Activated naive CD8-positive, alpha-beta T cell treated with anti-CD3 and anti-CD28 coated beads, Interleukin-2, amount 10 ng/mL, durations not matched to agents 7 days and 5 days (primary cell): ENCODE measurements at regions not wholly inside any gene's neighbourhood (a gene's known extent, or its start where the extent isn't known, plus 50 kb on each side); places are given as distances from the start of the nearest gene placed in this dataset.

ENCODE experiments used
- ATAC-seq: fragments of 150-1000 bp; cut with Tn5 transposase; one replicate; pipeline ENCODE4 v1.10.0; 2021; ENCODE audit warnings: low read depth, moderate library complexity
- POLR2A ChIA-PET: fragments of 350-600 bp; sonication (Branson Sonifier 250); formaldehyde crosslinking; loops from one replicate; lab custom pipeline; 2021; ENCODE audit warnings: antibody characterized with exemption; lab: Charles Lee
- DNase-seq: peaks from one replicate; pipeline ENCODE4 v3.0.0; 2021
- H3K27ac Mint-ChIP-seq: one replicate; pipeline ENCODE4 v1.8.0; 2022; ENCODE audit warnings: mild to moderate bottlenecking, mixed read lengths
- H3K27me3 Mint-ChIP-seq: one replicate; pipeline ENCODE4 v1.8.0; 2022; ENCODE audit warnings: mild to moderate bottlenecking, moderate library complexity, mixed read lengths
- H3K36me3 Mint-ChIP-seq: one replicate; pipeline ENCODE4 v1.8.0; 2021; ENCODE audit warnings: mild to moderate bottlenecking, mixed read lengths
- H3K4me1 Mint-ChIP-seq: one replicate; pipeline ENCODE4 v1.8.0; 2021; ENCODE audit warnings: mixed read lengths
- H3K4me3 Mint-ChIP-seq: one replicate; pipeline ENCODE4 v1.8.0; 2022; ENCODE audit warnings: mild to moderate bottlenecking, moderate library complexity, mixed read lengths
- H3K9me3 Mint-ChIP-seq: one replicate; pipeline ENCODE4 v1.8.0; 2021; ENCODE audit warnings: mixed read lengths

DNA sequence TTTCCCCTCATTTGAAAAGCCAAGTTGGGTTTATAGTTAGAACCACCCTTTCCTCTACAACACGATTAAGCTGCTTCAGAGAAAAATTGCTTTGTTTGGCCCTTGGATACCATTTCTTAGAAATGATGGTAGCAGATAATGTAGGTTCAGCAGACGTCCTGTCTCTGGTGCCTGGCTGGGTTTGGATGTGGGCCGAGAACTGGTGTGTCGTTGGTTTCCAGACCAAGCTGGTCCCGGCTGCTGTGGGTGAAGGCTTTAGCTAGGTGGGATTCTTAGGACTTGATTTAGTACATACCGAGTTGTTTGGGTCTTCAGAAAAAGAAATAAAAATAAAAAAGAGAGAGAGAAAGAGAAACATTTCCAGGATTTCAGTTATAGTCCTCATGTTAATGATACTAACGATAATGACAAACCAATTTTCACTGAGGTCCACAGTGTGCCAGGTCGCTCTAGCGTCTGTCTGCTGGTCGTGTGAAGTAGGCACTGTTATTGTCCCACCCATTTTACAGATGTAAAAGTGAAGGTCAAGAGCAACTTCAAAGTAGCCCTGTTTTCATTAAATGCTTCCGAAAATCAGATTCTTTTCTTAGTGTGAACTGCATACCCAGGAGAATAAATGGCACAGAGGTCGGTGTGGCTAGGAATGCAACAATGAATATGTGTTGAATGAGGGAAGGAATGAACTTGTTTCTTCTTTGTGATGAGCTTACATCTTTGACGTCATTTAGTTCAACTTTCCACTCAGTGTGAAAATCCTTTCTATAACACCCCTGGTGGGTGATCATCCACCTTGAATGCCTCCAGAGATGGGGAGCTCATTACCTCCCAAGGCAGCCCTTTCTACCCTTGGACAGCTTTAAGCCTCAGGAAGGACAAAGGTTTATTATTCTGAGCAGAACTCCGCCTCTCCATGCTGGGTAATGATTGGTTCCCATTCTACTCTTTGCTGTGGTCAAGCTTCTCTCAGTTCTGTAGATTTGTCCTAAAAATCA is 115.9 kb downstream of the INHBB start:
- no peak for ATAC-seq

GRCh38 chr2:120463527-120463926 is 117.6 kb downstream of the INHBB start:
- Mint-ChIP-seq H3K27me3 (no peaks in the 10 kb centered on the region), H3K4me1 (no peaks in the 10 kb centered on the region), H3K27ac (no peak overlapping the region), H3K4me3 (no peak overlapping the region), H3K9me3 (no peaks in the 10 kb centered on the region), H3K36me3 (no peaks in the 10 kb centered on the region)
- no peak for DNase-seq
- no peak for ATAC-seq
- POLR2A ChIA-PET = no interaction called here

More for the DNA sequence above, 115.9 kb downstream of the INHBB start:
- no peak for DNase-seq
- H3K9me3 Mint-ChIP-seq = no peaks in the 10 kb centered on the region
- H3K4me1 Mint-ChIP-seq = no peaks in the 10 kb centered on the region
- H3K36me3 Mint-ChIP-seq = no peaks in the 10 kb centered on the region
- H3K27me3 Mint-ChIP-seq = peaks cover 8% of the 10 kb centered on the region
- no peak overlapping the region for H3K4me3 Mint-ChIP-seq
- POLR2A ChIA-PET = no interaction called here
- H3K27ac Mint-ChIP-seq = no peak overlapping the region

DNA sequence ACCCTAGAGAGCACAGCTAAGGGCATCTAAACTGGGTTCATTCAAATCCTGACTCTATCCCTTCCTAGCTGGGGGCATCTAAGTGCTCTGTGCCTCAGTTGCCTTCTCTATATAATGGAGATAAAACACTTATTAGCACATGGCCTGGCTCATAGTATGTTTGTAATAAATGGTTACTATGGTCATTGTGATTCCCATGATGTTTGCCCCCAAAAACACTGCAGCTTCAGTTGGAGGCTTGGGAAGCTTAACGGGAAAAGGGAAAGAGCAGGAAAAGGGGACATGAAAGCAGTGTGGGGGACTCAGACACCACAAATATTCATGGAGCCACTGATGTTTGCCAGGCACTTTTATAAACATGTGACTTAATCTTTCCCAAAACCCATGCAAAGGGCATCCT is 118.1 kb downstream of the INHBB start:
- Mint-ChIP-seq H3K27ac (no peak overlapping the region), H3K4me3 (no peak overlapping the region), H3K27me3 (no peaks in the 10 kb centered on the region), H3K36me3 (no peaks in the 10 kb centered on the region), H3K4me1 (no peaks in the 10 kb centered on the region), H3K9me3 (no peaks in the 10 kb centered on the region)
- POLR2A ChIA-PET = no interaction called here
- no peak for ATAC-seq
- no peak for DNase-seq

DNA sequence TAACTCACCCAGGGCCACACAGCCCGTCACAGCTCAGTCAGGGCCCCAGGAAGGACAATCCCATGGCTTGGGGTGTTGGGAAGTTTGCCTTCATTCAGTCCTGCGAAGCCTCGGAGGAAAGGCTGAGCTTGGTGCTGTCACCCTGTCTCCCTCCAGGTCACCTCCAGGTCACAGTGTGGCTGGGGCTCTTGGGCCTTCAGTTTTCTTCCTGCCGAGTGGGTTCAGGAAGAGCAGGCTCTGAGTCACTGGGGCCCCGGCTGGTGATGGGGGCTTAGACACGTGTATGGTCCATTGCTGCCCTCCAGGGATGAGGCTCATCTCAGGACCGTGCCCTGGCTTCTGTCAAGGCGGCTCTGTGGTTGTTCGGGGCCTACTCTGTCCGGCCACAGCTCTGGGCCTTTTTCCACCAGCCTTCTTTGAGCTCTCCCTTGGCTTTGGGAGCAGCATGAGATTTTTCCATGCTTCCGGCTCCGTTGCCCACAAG is 118.6 kb downstream of the INHBB start:
- Mint-ChIP-seq H3K36me3 (no peaks in the 10 kb centered on the region), H3K27ac (no peak overlapping the region), H3K4me1 (no peaks in the 10 kb centered on the region), H3K27me3 (no peaks in the 10 kb centered on the region), H3K9me3 (no peaks in the 10 kb centered on the region), H3K4me3 (no peak overlapping the region)
- no peak for DNase-seq
- POLR2A ChIA-PET = no interaction called here
- no peak for ATAC-seq

DNA sequence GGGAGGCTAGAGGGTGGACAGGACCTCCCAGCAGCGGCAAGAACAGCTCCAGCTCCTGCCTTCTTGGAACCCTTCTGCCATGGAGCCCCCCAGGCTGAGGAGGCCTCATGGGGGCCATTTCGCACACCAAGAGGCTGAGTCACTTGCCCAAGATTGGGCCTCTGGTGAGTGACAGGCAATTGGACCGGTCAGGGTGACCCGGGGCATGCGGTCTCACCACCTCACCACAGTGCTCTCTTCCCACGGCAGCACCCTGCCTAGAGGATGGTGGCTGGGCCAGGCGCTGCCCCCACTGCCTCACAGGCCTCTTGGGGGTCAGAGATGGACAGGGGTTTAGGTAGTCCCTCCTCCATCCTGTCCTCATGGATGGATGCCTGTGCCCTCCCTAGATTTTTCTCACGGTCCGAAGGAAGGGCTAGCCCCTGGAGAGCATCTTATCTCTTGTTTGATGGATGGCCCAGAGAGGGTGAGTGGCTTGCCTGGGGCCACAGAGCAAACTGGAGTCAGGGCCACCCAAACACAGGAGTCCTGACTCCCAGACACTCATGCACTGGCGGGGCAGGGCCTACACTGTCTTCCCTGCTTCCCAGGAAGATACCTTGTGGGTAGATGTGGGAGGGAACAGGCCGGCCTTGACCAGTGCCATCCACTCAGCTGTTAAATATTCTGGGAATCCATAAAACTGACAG is 119.2 kb downstream of the INHBB start:
- Mint-ChIP-seq H3K9me3 (no peaks in the 10 kb centered on the region), H3K27ac (no peak overlapping the region), H3K4me3 (no peak overlapping the region), H3K36me3 (no peaks in the 10 kb centered on the region), H3K4me1 (no peaks in the 10 kb centered on the region), H3K27me3 (no peaks in the 10 kb centered on the region)
- POLR2A ChIA-PET = no interaction called here
- DNase-seq = no peak
- ATAC-seq = no peak

DNA sequence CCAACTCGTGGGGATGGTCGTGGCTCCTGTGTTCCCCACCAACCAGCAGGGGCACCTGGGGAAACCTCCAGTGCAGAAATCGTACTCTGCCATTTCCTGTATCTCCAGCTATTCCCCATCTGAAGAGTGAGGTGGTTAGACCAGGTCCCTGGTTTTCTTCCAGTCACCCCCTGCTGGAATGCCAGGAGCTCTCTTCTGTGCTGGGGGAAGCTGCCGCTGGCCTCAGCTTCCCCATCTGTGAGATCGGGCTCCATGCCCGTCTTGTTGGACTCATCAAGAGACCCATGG is 119.7 kb downstream of the INHBB start:
- H3K4me3 Mint-ChIP-seq = no peak overlapping the region
- no peaks in the 10 kb centered on the region for H3K9me3 Mint-ChIP-seq
- no peaks in the 10 kb centered on the region for H3K36me3 Mint-ChIP-seq
- H3K27ac Mint-ChIP-seq = no peak overlapping the region
- ATAC-seq = no peak
- POLR2A ChIA-PET = no interaction called here
- no peaks in the 10 kb centered on the region for H3K4me1 Mint-ChIP-seq
- no peak for DNase-seq
- no peaks in the 10 kb centered on the region for H3K27me3 Mint-ChIP-seq

GRCh38 chr2:120465989-120466703 is 120.2 kb downstream of the INHBB start:
- ATAC-seq (no peak), DNase-seq (no peak)
- Mint-ChIP-seq H3K9me3 (no peaks in the 10 kb centered on the region), H3K4me3 (no peak overlapping the region), H3K27ac (no peak overlapping the region), H3K27me3 (no peaks in the 10 kb centered on the region), H3K4me1 (no peaks in the 10 kb centered on the region), H3K36me3 (no peaks in the 10 kb centered on the region)
- POLR2A ChIA-PET = no interaction called here

DNA sequence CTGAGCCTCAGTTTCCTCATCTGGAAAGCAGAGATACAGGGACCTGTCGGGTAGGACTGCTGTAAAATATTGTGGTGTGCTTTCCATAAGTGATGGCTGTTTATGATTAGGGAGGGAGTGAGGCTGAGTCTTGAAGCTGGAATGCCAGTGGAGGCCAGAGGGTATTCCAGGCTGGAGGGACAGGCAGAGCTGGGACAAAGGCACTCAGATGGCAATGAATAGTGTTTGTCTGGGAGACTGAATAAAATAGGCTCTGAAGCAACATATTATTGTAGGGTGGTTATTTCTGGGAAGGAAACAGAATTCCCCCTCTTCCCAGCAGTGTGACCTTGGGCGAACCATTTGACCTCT is 120.7 kb downstream of the INHBB start:
- Mint-ChIP-seq H3K9me3 (no peaks in the 10 kb centered on the region), H3K27ac (no peak overlapping the region), H3K4me1 (no peaks in the 10 kb centered on the region), H3K27me3 (no peaks in the 10 kb centered on the region), H3K36me3 (no peaks in the 10 kb centered on the region), H3K4me3 (no peak overlapping the region)
- DNase-seq (no peak), ATAC-seq (no peak)
- POLR2A ChIA-PET = no interaction called here

DNA sequence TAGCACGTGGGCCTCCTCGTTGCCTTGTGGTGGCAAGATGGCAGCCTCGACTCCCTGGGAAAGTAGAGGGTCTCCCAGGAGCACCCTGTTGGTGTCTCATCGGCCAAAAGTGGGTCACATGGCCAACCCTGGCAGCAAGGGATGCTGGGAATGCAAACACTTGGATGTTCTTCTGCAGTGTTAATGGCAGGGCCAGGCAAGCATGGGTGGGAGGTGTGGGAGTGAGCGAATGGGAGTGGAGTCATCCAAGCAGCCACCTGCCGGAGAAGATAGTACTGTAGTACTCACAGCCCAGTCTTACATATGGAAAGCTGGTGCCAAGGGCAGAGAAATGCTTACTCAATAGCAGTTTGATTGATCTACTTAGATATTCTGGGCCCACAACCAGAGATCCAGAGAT is 122.2 kb downstream of the INHBB start:
- H3K27ac Mint-ChIP-seq = no peak overlapping the region
- H3K27me3 Mint-ChIP-seq = no peaks in the 10 kb centered on the region
- no peaks in the 10 kb centered on the region for H3K36me3 Mint-ChIP-seq
- no peak for ATAC-seq
- H3K4me1 Mint-ChIP-seq = no peaks in the 10 kb centered on the region
- H3K9me3 Mint-ChIP-seq = no peaks in the 10 kb centered on the region
- no peak overlapping the region for H3K4me3 Mint-ChIP-seq
- no peak for DNase-seq
- POLR2A ChIA-PET = no interaction called here

GRCh38 chr2:120469426-120469825 is 123.5 kb downstream of the INHBB start:
- no peak overlapping the region for H3K4me3 Mint-ChIP-seq
- H3K9me3 Mint-ChIP-seq = no peaks in the 10 kb centered on the region
- DNase-seq (no peak), ATAC-seq (no peak)
- H3K27me3 Mint-ChIP-seq = no peaks in the 10 kb centered on the region
- H3K36me3 Mint-ChIP-seq = no peaks in the 10 kb centered on the region
- POLR2A ChIA-PET = no interaction called here
- H3K27ac Mint-ChIP-seq = no peak overlapping the region
- no peaks in the 10 kb centered on the region for H3K4me1 Mint-ChIP-seq

DNA sequence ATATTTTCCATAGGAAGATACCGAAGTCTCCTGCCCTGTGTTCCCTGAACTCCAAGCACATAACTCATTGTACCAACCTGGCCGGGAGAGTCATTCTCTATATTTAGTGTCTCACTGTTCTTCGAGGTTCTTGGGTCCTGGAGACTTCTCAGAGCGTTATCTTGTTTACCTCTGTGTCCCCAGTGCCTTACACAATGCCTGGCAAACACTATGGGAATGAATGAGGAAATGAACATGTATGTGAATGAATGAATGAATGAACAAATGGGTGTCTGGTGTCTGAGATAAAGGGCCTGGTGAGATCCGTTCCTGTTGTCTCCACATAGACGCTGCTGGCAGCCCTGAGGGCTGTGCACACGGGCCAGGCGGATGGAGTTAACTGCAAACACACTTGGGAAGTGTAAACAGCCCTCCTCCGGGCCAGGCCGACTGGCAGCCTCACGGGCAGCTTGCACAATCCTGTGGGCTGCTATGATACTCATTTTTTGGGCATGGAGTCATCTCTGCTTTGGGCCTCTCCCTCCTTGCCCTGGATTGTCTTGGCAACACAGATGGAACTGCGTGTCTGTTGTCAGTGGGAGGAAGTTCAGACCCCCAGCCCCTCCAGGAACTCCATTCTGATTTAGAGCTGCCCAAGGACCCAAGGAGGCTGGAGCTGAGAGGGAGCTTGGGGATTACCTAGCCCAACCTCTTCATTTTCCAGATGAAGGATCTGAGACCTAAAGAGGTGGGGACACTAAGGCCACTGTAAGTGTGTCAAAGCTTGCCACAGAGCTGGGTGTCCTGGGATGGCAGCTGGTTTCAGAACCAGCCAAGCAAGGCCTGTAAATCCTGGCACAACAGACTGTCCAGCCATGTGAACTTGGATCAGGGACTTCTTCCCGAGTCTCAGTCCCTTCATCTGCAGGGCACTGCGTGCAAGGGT is 124.4 kb downstream of the INHBB start:
- Mint-ChIP-seq H3K36me3 (no peaks in the 10 kb centered on the region), H3K9me3 (no peaks in the 10 kb centered on the region), H3K4me3 (no peak overlapping the region), H3K27me3 (no peaks in the 10 kb centered on the region), H3K4me1 (no peaks in the 10 kb centered on the region), H3K27ac (no peak overlapping the region)
- ATAC-seq = no peak
- DNase-seq = no peak
- POLR2A ChIA-PET = no interaction called here

GRCh38 chr2:120471166-120471565 is 125.2 kb downstream of the INHBB start:
- POLR2A ChIA-PET = no interaction called here
- no peaks in the 10 kb centered on the region for H3K36me3 Mint-ChIP-seq
- no peaks in the 10 kb centered on the region for H3K4me1 Mint-ChIP-seq
- H3K27ac Mint-ChIP-seq = no peak overlapping the region
- DNase-seq (no peak), ATAC-seq (no peak)
- H3K4me3 Mint-ChIP-seq = no peak overlapping the region
- no peaks in the 10 kb centered on the region for H3K27me3 Mint-ChIP-seq
- H3K9me3 Mint-ChIP-seq = no peaks in the 10 kb centered on the region

DNA sequence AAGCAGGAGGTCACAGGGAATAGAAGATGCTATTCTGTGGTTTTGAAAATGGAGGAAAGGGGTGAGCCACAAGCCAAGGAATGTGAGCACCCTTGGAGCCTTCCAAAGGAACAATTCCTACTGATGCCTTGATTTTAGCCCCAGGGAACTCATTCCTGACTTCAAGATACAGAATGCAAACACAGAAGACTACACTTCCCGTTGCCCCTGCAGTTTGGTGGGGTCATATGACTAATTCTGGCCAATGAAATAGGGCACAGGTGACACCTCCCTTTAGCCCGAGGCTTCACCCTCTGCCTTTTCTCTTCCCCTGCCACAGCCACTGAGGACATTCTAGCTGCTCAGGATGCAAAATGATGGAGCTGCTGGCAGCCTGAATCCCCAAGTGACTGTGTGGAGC is 126.1 kb downstream of the INHBB start:
- POLR2A ChIA-PET = no interaction called here
- no peak for ATAC-seq

More for the DNA sequence above, 126.1 kb downstream of the INHBB start:
- H3K4me1 Mint-ChIP-seq = no peaks in the 10 kb centered on the region
- no peaks in the 10 kb centered on the region for H3K9me3 Mint-ChIP-seq
- H3K27me3 Mint-ChIP-seq = no peaks in the 10 kb centered on the region
- no peak overlapping the region for H3K4me3 Mint-ChIP-seq
- H3K36me3 Mint-ChIP-seq = no peaks in the 10 kb centered on the region
- H3K27ac Mint-ChIP-seq = no peak overlapping the region
- DNase-seq = no peak
